ENCODE measurements at regions not wholly inside any gene's neighbourhood (a gene's known extent, or its start where the extent isn't known, plus 50 kb on each side); places are given as distances from the start of the nearest gene placed in this dataset.

- no peak for TF ChIP-seq REST (IDR thresholded peaks at IDR 0.05; ENCODE audit: unreplicated experiment)
- TF ChIP-seq CREB1 (CRISPR knock-in tag; IDR thresholded peaks at IDR 0.05; ENCODE audit: low read depth), result no peak
Observed at GRCh38 chr7:13457790-13458189, 531.7 kb downstream of the ETV1 start (continued).

GRCh38 chr7:13466874-13467547 is 522.5 kb downstream of the ETV1 start:
- no peaks in the 10 kb centered on the region for H3K27me3 ChIP-seq (ENCODE audit: insufficient read depth)
- Mint-ChIP-seq H3K27ac (peak overlapping the region; percentile 24; the same call in 1 of the 2 replicates), H3K36me3 (ENCODE audit: low read depth) (no peaks in the 10 kb centered on the region), H3K4me1 (peaks cover 7% of the 10 kb centered on the region), H3K27me3 (ENCODE audit: insufficient read depth, low read depth, poor library complexity) (no peaks in the 10 kb centered on the region), H3K4me3 (no peak overlapping the region), H3K9me3 (no peaks in the 10 kb centered on the region)
- no peak overlapping the region for H3K27ac ChIP-seq (ENCODE audit: low read depth)
- H3K9me2 ChIP-seq (ENCODE audit: insufficient read depth), result no peaks in the 10 kb centered on the region
- H2AFZ ChIP-seq, result no peak overlapping the region
- H3K36me3 ChIP-seq (ENCODE audit: insufficient read depth), result no peaks in the 10 kb centered on the region
- H3K79me2 ChIP-seq (replicated peaks; ENCODE audit: insufficient read depth), result no peaks in the 10 kb centered on the region
- H3K4me3 ChIP-seq, result no peak overlapping the region
- H3K4me1 ChIP-seq (ENCODE audit: insufficient read depth), result no peaks in the 10 kb centered on the region
- H4K20me1 ChIP-seq (replicated peaks; ENCODE audit: insufficient read depth), result no peaks in the 10 kb centered on the region
- ATAC-seq (no peak), DNase-seq (ENCODE audit: low spot score) (no peak)
- H3K4me2 ChIP-seq, result no peak overlapping the region
- no peaks in the 10 kb centered on the region for H3F3A ChIP-seq (replicated peaks; ENCODE audit: low read depth)
- TF ChIP-seq JUNB (IDR thresholded peaks at IDR 0.05; ENCODE audit: unreplicated experiment) (no peak), EZH2 (IDR thresholded peaks at IDR 0.05; ENCODE audit: low read depth, unreplicated experiment) (no peak), REST (IDR thresholded peaks at IDR 0.05; ENCODE audit: unreplicated experiment) (no peak), NANOG (IDR thresholded peaks at IDR 0.05; ENCODE audit: borderline replicate concordance) (no peak), EZH2phosphoT487 (IDR thresholded peaks at IDR 0.05; ENCODE audit: unreplicated experiment) (no peak), ZNF462 (CRISPR knock-in tag; IDR thresholded peaks at IDR 0.05) (no peak), ZNF114 (CRISPR knock-in tag; IDR thresholded peaks at IDR 0.05) (no peak), STAT1 (IDR thresholded peaks at IDR 0.05; ENCODE audit: unreplicated experiment) (no peak), ZNF331 (CRISPR knock-in tag; IDR thresholded peaks at IDR 0.05; ENCODE audit: low read depth) (no peak), POLR2AphosphoS5 (IDR thresholded peaks at IDR 0.05; ENCODE audit: low read depth) (no peak)

Measured in GM23338 (cell line).